ENCODE measurements at regions not wholly inside any gene's neighbourhood (a gene's known extent, or its start where the extent isn't known, plus 50 kb on each side); places are given as distances from the start of the nearest gene placed in this dataset.

DNA sequence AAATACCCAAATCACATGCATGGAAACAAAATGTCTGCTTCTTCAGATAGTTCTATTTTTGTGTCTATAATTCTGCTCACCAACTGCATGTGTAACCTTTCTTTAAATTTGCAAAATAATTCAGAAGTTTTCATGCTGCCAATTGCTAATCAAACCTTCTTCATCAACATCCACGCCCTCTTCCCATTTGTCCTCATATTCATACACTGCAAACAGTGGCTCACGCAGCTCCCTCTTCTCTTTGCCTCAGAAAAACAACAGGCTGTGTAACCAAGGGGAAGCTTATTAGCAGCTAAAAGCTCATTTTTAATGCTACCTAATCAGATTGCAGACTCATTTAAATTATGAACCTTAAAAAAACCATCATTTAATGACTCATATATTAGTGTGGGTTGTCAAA is 555.0 kb upstream of the EPHA7 start:
- no peaks in the 10 kb centered on the region for H3K36me3 ChIP-seq (ENCODE audit: control insufficient read depth, insufficient read depth, low read length)
- no peak overlapping the region for H3K4me3 ChIP-seq (ENCODE audit: low read depth, low read length)
- peaks cover 4 to 13% (median 6%) of the 10 kb centered on the region in 7 donors for H3K9me3 Mint-ChIP-seq
- H3K36me3 Mint-ChIP-seq: no peaks in the 10 kb centered on the region
- DNase-seq (no peak), ATAC-seq (ENCODE audit: low read depth in 2 of 2) (no peak)
- H3K4me3 Mint-ChIP-seq: no peak overlapping the region
- H3K27ac ChIP-seq (ENCODE audit: insufficient read depth, low read length, poor library complexity, severe bottlenecking): no peak overlapping the region
- H3K27me3 ChIP-seq (ENCODE audit: control insufficient read depth, insufficient read depth, low read length): no peaks in the 10 kb centered on the region
- no peak overlapping the region for H3K27ac Mint-ChIP-seq
- no peaks in the 10 kb centered on the region for H3K4me1 ChIP-seq (ENCODE audit: control insufficient read depth, insufficient read depth, low read length, poor library complexity, severe bottlenecking)
- H3K27me3 Mint-ChIP-seq: no peaks in the 10 kb centered on the region
- H3K4me1 Mint-ChIP-seq: no peaks in the 10 kb centered on the region
- no peaks in the 10 kb centered on the region for H3K9me3 ChIP-seq (ENCODE audit: control insufficient read depth in 2 of 2, low read length in 2 of 2)

DNA sequence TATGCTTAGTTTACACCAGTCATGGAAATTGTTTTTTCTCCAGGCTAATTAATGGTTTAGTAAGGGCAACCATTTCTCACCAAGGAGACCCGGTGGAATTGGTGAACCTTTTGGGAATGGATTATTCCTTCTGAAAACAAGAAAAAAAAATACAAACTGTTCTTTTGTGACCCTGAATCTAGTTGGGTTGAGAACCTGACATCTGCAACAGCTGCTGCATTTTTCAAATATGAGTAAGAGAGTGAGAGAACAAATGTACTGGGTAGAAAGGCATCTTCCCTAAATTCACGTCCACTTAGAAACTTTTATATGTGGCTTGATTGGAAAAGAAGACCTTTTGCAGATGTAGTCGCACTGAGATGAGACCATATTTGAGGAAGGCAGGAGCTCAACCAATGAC is 553.4 kb upstream of the EPHA7 start:
- DNase-seq: no peak
- Mint-ChIP-seq H3K36me3 (no peaks in the 10 kb centered on the region), H3K27ac (no peak overlapping the region), H3K27me3 (no peaks in the 10 kb centered on the region), H3K4me3 (no peak overlapping the region), H3K4me1 (no peaks in the 10 kb centered on the region), H3K9me3 (peaks cover 6 to 19% (median 7%) of the 10 kb centered on the region in 7 donors)
- no peaks in the 10 kb centered on the region for H3K4me1 ChIP-seq (ENCODE audit: control insufficient read depth, insufficient read depth, low read length, poor library complexity, severe bottlenecking)
- no peak overlapping the region for H3K4me3 ChIP-seq (ENCODE audit: low read depth, low read length)
- no peaks in the 10 kb centered on the region for H3K27me3 ChIP-seq (ENCODE audit: control insufficient read depth, insufficient read depth, low read length)
- no peak for ATAC-seq (ENCODE audit: low read depth in 2 of 2)
- H3K9me3 ChIP-seq (ENCODE audit: control insufficient read depth in 2 of 2, low read length in 2 of 2): no peaks in the 10 kb centered on the region
- H3K36me3 ChIP-seq (ENCODE audit: control insufficient read depth, insufficient read depth, low read length): no peaks in the 10 kb centered on the region
- H3K27ac ChIP-seq (ENCODE audit: insufficient read depth, low read length, poor library complexity, severe bottlenecking): no peak overlapping the region

DNA sequence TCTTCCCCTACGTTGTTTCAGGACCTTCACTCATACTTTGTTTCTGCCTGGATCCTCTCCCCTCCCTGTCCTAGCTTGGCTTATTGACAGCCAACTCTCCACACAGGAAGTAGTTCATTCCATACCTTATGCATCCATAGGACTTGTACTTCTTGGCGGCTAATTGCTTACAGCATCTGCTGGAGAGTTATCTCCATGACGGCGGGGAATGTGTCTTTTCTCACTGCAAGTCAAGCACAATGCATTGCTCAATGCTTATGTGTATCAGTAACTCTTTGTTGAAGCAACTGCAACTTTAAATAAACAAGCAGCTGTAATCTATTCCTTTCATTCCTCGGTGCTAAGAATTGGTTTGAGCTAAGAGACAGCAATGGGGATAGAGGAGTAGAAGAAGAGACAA is 551.3 kb upstream of the EPHA7 start:
- ATAC-seq (ENCODE audit: low read depth in 2 of 2): no peak

GRCh38 chr6:93968126-93968525 is 548.8 kb upstream of the EPHA7 start:
- Mint-ChIP-seq H3K36me3 (no peaks in the 10 kb centered on the region), H3K9me3 (peaks cover 0 to 24% (median 5%) of the 10 kb centered on the region in 7 donors), H3K27ac (no peak overlapping the region), H3K4me1 (no peaks in the 10 kb centered on the region), H3K27me3 (no peaks in the 10 kb centered on the region), H3K4me3 (no peak overlapping the region)
- no peak overlapping the region for H3K4me3 ChIP-seq (ENCODE audit: low read depth, low read length)
- H3K36me3 ChIP-seq (ENCODE audit: control insufficient read depth, insufficient read depth, low read length): no peaks in the 10 kb centered on the region
- DNase-seq (no peak), ATAC-seq (ENCODE audit: low read depth in 2 of 2) (no peak)
- H3K27me3 ChIP-seq (ENCODE audit: control insufficient read depth, insufficient read depth, low read length): no peaks in the 10 kb centered on the region
- H3K4me1 ChIP-seq (ENCODE audit: control insufficient read depth, insufficient read depth, low read length, poor library complexity, severe bottlenecking): no peaks in the 10 kb centered on the region
- H3K27ac ChIP-seq (ENCODE audit: insufficient read depth, low read length, poor library complexity, severe bottlenecking): no peak overlapping the region
- no peaks in the 10 kb centered on the region for H3K9me3 ChIP-seq (ENCODE audit: control insufficient read depth in 2 of 2, low read length in 2 of 2)

More for the DNA sequence above, 551.3 kb upstream of the EPHA7 start:
- DNase-seq: no peak
- H3K4me1 Mint-ChIP-seq: no peaks in the 10 kb centered on the region
- no peaks in the 10 kb centered on the region for H3K36me3 ChIP-seq (ENCODE audit: control insufficient read depth, insufficient read depth, low read length)
- H3K36me3 Mint-ChIP-seq: no peaks in the 10 kb centered on the region
- H3K4me3 Mint-ChIP-seq: no peak overlapping the region
- H3K27me3 ChIP-seq (ENCODE audit: control insufficient read depth, insufficient read depth, low read length): no peaks in the 10 kb centered on the region
- H3K27ac Mint-ChIP-seq: no peak overlapping the region
- no peak overlapping the region for H3K27ac ChIP-seq (ENCODE audit: insufficient read depth, low read length, poor library complexity, severe bottlenecking)
- no peaks in the 10 kb centered on the region for H3K27me3 Mint-ChIP-seq
- H3K4me3 ChIP-seq (ENCODE audit: low read depth, low read length): no peak overlapping the region
- no peaks in the 10 kb centered on the region for H3K9me3 ChIP-seq (ENCODE audit: control insufficient read depth in 2 of 2, low read length in 2 of 2)
- H3K4me1 ChIP-seq (ENCODE audit: control insufficient read depth, insufficient read depth, low read length, poor library complexity, severe bottlenecking): no peaks in the 10 kb centered on the region
- H3K9me3 Mint-ChIP-seq: peaks cover 3 to 20% (median 7%) of the 10 kb centered on the region in 7 donors

DNA sequence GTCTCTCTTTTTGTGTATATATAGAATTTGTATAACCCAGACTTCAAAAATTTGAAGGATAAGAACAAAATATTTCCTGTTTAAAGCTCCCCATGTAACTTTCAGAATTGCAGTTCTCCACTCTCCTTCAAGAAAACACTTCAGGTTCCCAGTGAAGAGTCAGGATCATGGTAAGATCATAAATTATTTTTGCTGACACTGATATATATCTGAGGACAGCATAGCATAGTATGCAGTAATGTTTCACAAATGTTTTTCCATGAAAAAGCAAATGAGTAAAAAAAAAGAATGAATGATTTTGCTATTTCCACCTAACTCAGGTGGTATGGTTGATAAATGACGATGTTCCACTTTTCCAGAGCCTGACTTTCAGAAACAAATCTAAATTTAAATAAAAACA is 545.6 kb upstream of the EPHA7 start:
- ATAC-seq (ENCODE audit: low read depth in 2 of 2): no peak
- peaks cover 0 to 17% (median 2%) of the 10 kb centered on the region in 7 donors for H3K9me3 Mint-ChIP-seq
- DNase-seq: no peak

GRCh38 chr6:93964321-93964720 is 545.0 kb upstream of the EPHA7 start:
- DNase-seq: no peak
- H3K36me3 Mint-ChIP-seq: no peaks in the 10 kb centered on the region
- Histone ChIP-seq H3K9me3 (ENCODE audit: control insufficient read depth in 2 of 2, low read length in 2 of 2) (no peaks in the 10 kb centered on the region), H3K4me3 (ENCODE audit: low read depth, low read length) (no peak overlapping the region), H3K27ac (ENCODE audit: insufficient read depth, low read length, poor library complexity, severe bottlenecking) (no peak overlapping the region), H3K36me3 (ENCODE audit: control insufficient read depth, insufficient read depth, low read length) (no peaks in the 10 kb centered on the region), H3K27me3 (ENCODE audit: control insufficient read depth, insufficient read depth, low read length) (no peaks in the 10 kb centered on the region), H3K4me1 (ENCODE audit: control insufficient read depth, insufficient read depth, low read length, poor library complexity, severe bottlenecking) (no peaks in the 10 kb centered on the region)
- no peak overlapping the region for H3K4me3 Mint-ChIP-seq
- H3K27ac Mint-ChIP-seq: no peak overlapping the region
- no peak for ATAC-seq (ENCODE audit: low read depth in 2 of 2)
- H3K4me1 Mint-ChIP-seq: no peaks in the 10 kb centered on the region
- H3K9me3 Mint-ChIP-seq: peaks cover 0 to 17% (median 2%) of the 10 kb centered on the region in 7 donors
- no peaks in the 10 kb centered on the region for H3K27me3 Mint-ChIP-seq

More for the DNA sequence above, 545.6 kb upstream of the EPHA7 start:
- Mint-ChIP-seq H3K27ac (no peak overlapping the region), H3K27me3 (no peaks in the 10 kb centered on the region), H3K4me1 (no peaks in the 10 kb centered on the region), H3K36me3 (no peaks in the 10 kb centered on the region), H3K4me3 (no peak overlapping the region)
- H3K36me3 ChIP-seq (ENCODE audit: control insufficient read depth, insufficient read depth, low read length): no peaks in the 10 kb centered on the region
- no peaks in the 10 kb centered on the region for H3K4me1 ChIP-seq (ENCODE audit: control insufficient read depth, insufficient read depth, low read length, poor library complexity, severe bottlenecking)
- no peaks in the 10 kb centered on the region for H3K27me3 ChIP-seq (ENCODE audit: control insufficient read depth, insufficient read depth, low read length)
- no peak overlapping the region for H3K27ac ChIP-seq (ENCODE audit: insufficient read depth, low read length, poor library complexity, severe bottlenecking)
- H3K4me3 ChIP-seq (ENCODE audit: low read depth, low read length): no peak overlapping the region
- H3K9me3 ChIP-seq (ENCODE audit: control insufficient read depth in 2 of 2, low read length in 2 of 2): no peaks in the 10 kb centered on the region

GRCh38 chr6:93962566-93962965 is 543.2 kb upstream of the EPHA7 start:
- no peaks in the 10 kb centered on the region for H3K9me3 ChIP-seq (ENCODE audit: control insufficient read depth in 2 of 2, low read length in 2 of 2)
- DNase-seq (peak in 1 of 3 donors; percentile 0), ATAC-seq (ENCODE audit: low read depth in 2 of 2) (no peak)
- H3K36me3 ChIP-seq (ENCODE audit: control insufficient read depth, insufficient read depth, low read length): no peaks in the 10 kb centered on the region
- H3K27ac Mint-ChIP-seq: no peak overlapping the region
- H3K4me3 ChIP-seq (ENCODE audit: low read depth, low read length): no peak overlapping the region
- H3K27me3 Mint-ChIP-seq: no peaks in the 10 kb centered on the region
- H3K9me3 Mint-ChIP-seq: peaks cover 0 to 16% (median 3%) of the 10 kb centered on the region in 7 donors
- H3K4me1 ChIP-seq (ENCODE audit: control insufficient read depth, insufficient read depth, low read length, poor library complexity, severe bottlenecking): no peaks in the 10 kb centered on the region
- no peaks in the 10 kb centered on the region for H3K36me3 Mint-ChIP-seq
- no peak overlapping the region for H3K27ac ChIP-seq (ENCODE audit: insufficient read depth, low read length, poor library complexity, severe bottlenecking)
- H3K27me3 ChIP-seq (ENCODE audit: control insufficient read depth, insufficient read depth, low read length): no peaks in the 10 kb centered on the region
- H3K4me1 Mint-ChIP-seq: no peaks in the 10 kb centered on the region
- no peak overlapping the region for H3K4me3 Mint-ChIP-seq

- H3K27ac Mint-ChIP-seq: no peak overlapping the region
- H3K4me1 Mint-ChIP-seq: no peaks in the 10 kb centered on the region
- H3K4me3 ChIP-seq (ENCODE audit: low read depth, low read length): no peak overlapping the region
- no peaks in the 10 kb centered on the region for H3K27me3 ChIP-seq (ENCODE audit: control insufficient read depth, insufficient read depth, low read length)
- no peak overlapping the region for H3K27ac ChIP-seq (ENCODE audit: insufficient read depth, low read length, poor library complexity, severe bottlenecking)
- DNase-seq: no peak
- no peak overlapping the region for H3K4me3 Mint-ChIP-seq
- no peaks in the 10 kb centered on the region for H3K9me3 ChIP-seq (ENCODE audit: control insufficient read depth in 2 of 2, low read length in 2 of 2)
- H3K36me3 ChIP-seq (ENCODE audit: control insufficient read depth, insufficient read depth, low read length): no peaks in the 10 kb centered on the region
- H3K9me3 Mint-ChIP-seq: peaks cover 0 to 7% (median 5%) of the 10 kb centered on the region in 7 donors
- ATAC-seq (ENCODE audit: low read depth in 2 of 2): no peak
- H3K4me1 ChIP-seq (ENCODE audit: control insufficient read depth, insufficient read depth, low read length, poor library complexity, severe bottlenecking): no peaks in the 10 kb centered on the region
- no peaks in the 10 kb centered on the region for H3K27me3 Mint-ChIP-seq
- no peaks in the 10 kb centered on the region for H3K36me3 Mint-ChIP-seq
These were observed 535.2 kb upstream of the EPHA7 start for GRCh38 chr6:93954584-93954983.
